NT2/D1 (cell line): ENCODE measurements at regions not wholly inside any gene's neighbourhood (a gene's known extent, or its start where the extent isn't known, plus 50 kb on each side); places are given as distances from the start of the nearest gene placed in this dataset.

ENCODE experiments used
- SUZ12 ChIP-seq: IDR thresholded peaks from 2 replicates; pipeline ENCODE4 v1.6.1; 2011; ENCODE audit not compliant: insufficient read length, insufficient read depth; ENCODE audit errors: extremely low read depth
- YY1 ChIP-seq: IDR thresholded peaks from 2 replicates; pipeline ENCODE4 v1.6.1; 2011; ENCODE audit not compliant: insufficient read length, insufficient read depth
- ZNF274 ChIP-seq: IDR thresholded peaks from 2 replicates; pipeline ENCODE4 v1.6.1; 2011; ENCODE audit warnings: mild to moderate bottlenecking, low read depth, low read length

- TF ChIP-seq ZNF274 (no peak), YY1 (no peak), SUZ12 (no peak)
Observed at GRCh38 chr3:43854283-43854682, 163.5 kb downstream of the ABHD5 start.
